GM12878 (cell line): ENCODE measurements at regions not wholly inside any gene's neighbourhood (a gene's known extent, or its start where the extent isn't known, plus 50 kb on each side); places are given as distances from the start of the nearest gene placed in this dataset.

ENCODE experiments used
- ATAC-seq: fragments of 200-7000 bp; cut with Tn5 transposase; 3 replicates; pipeline ENCODE4 v1.9.1; 2020; ENCODE audit warnings: mild to moderate bottlenecking, moderate library complexity
- BruUV-seq: library from RNA; stranded (reverse); fragments of 400-500 nt; replicated peaks from 2 replicates; lab custom pipeline; 2021; lab: Mats Ljungman, UMichigan
- CTCF ChIA-PET: fragments of 300-600 bp; sonication (Branson Sonifier 250); formaldehyde crosslinking; extraction: SDS; loops from one replicate; lab custom pipeline; 2021; ENCODE audit warnings: inconsistent platforms; lab: Yijun Ruan, JAX
- POLR2A ChIA-PET: fragments of 350-600 bp; formaldehyde crosslinking; extraction: SDS; loops from one replicate; lab custom pipeline; 2021; ENCODE audit warnings: inconsistent platforms; lab: Charles Lee
- RAD21 ChIA-PET: fragments of 300-600 bp; sonication (Branson Sonifier 250); formaldehyde crosslinking; loops from one replicate; lab custom pipeline; 2023; ENCODE audit warnings: antibody characterized with exemption; ENCODE audit not compliant: unreplicated experiment; lab: Charles Lee
- SMC1A ChIA-PET: fragments of 300-600 bp; sonication (Branson Sonifier 250); formaldehyde crosslinking; loops from one replicate; lab custom pipeline; 2023; ENCODE audit not compliant: unreplicated experiment, uncharacterized antibody; lab: Charles Lee
- DNase-seq: peaks from one replicate; pipeline ENCODE4 v3.0.0-alpha.2; 2011; ENCODE audit warnings: low read depth, low spot score
- FAIRE-seq: peaks from 3 replicates; lab custom pipeline; 2011; peaks lifted over from hg19 to GRCh38; lab: Jason Lieb, UNC
- H2AFZ ChIP-seq: 2 replicates; pipeline ENCODE4 v1.6.0; 2011; ENCODE audit warnings: low read depth, low read length, control low read depth; ENCODE audit not compliant: control insufficient read depth
- H3K27ac ChIP-seq: 2 replicates; pipeline ENCODE4 v1.5.1; 2011; ENCODE audit warnings: control low read depth; ENCODE audit not compliant: control insufficient read depth, insufficient read depth
- H3K27me3 ChIP-seq, 2 experiments: replicated peaks in 1 of 2; 2 replicates each; pipeline versions ENCODE4 v1.6.0 to v1.6.1; 2011; ENCODE audit warnings: low read length in 1 of 2; ENCODE audit not compliant: control insufficient read depth in 2 of 2, insufficient read depth in 2 of 2
- H3K36me3 ChIP-seq, 2 experiments: 2 replicates each; pipeline ENCODE4 v1.5.1; 2011; ENCODE audit warnings: low read length in 1 of 2; ENCODE audit not compliant: control insufficient read depth in 2 of 2, insufficient read depth in 2 of 2
- H3K4me1 ChIP-seq: 2 replicates; pipeline ENCODE4 v1.6.1; 2011; ENCODE audit warnings: mild to moderate bottlenecking, low read length, moderate library complexity, mixed read lengths; ENCODE audit not compliant: control insufficient read depth, insufficient read depth
- H3K4me2 ChIP-seq: 2 replicates; pipeline ENCODE4 v1.6.0; 2011; ENCODE audit warnings: control low read depth; ENCODE audit not compliant: control insufficient read depth, insufficient read depth
- H3K4me3 ChIP-seq: fragments of 200-600 bp; sonication (generic); 2 replicates; pipeline ENCODE4 v1.5.1; 2016
- H3K79me2 ChIP-seq: 2 replicates; pipeline ENCODE4 v1.6.0; 2011; ENCODE audit warnings: low read length; ENCODE audit not compliant: control insufficient read depth, insufficient read depth
- H3K9ac ChIP-seq: 2 replicates; pipeline ENCODE4 v1.8.0; 2011; ENCODE audit warnings: low read length, control low read depth, mixed read lengths; ENCODE audit not compliant: control insufficient read depth, insufficient read depth
- H3K9me3 ChIP-seq: replicated peaks from 3 replicates; pipeline ENCODE4 v1.5.1; 2011; ENCODE audit warnings: mild to moderate bottlenecking, low read length; ENCODE audit not compliant: control insufficient read depth, insufficient read depth
- H4K20me1 ChIP-seq: 2 replicates; pipeline ENCODE4 v1.6.0; 2011; ENCODE audit not compliant: control insufficient read depth, insufficient read depth
- FOXM1 ChIP-seq: IDR thresholded peaks from 2 replicates; pipeline ENCODE4 v1.6.1; 2012; ENCODE audit warnings: low read depth, mild to moderate bottlenecking, inconsistent platforms, low read length, moderate library complexity
- LARP7 ChIP-seq: fragments of 450-650 bp; IDR thresholded peaks from 2 replicates; pipeline ENCODE4 v1.6.1; 2017; ENCODE audit warnings: mild to moderate bottlenecking
- RCOR1 ChIP-seq: conservative IDR thresholded peaks from 2 replicates; pipeline ENCODE4 v1.6.1; 2012; ENCODE audit warnings: low read depth, low read length, improper control_type of control experiment
- SRF ChIP-seq, 2 experiments: IDR thresholded peaks; 2 replicates each; pipeline ENCODE4 v1.6.1; 2011; ENCODE audit warnings: low read depth in 2 of 2, low read length in 2 of 2, mild to moderate bottlenecking in 1 of 2, moderate library complexity in 1 of 2
- ZNF384 ChIP-seq: IDR thresholded peaks from 2 replicates; pipeline ENCODE4 v1.6.1; 2012; ENCODE audit warnings: low read depth, mild to moderate bottlenecking, low read length, improper control_type of control experiment, borderline replicate concordance
- WGBS: methylation state at CpG from one replicate; pipeline ENCODE4 v1.1.6; 2016; ENCODE audit warnings: low lambda C conversion rate; ENCODE audit not compliant: insufficient replicate concordance, insufficient coverage; ENCODE audit errors: missing lambda C conversion rate; 5-methylcytosine and 5-hydroxymethylcytosine counted together
- in situ Hi-C: fragments of 300-500 bp; cut with MboI; formaldehyde crosslinking; loops from 9 replicates; pipeline ENCODE4 v1.14.3; 2018; ENCODE audit warnings: mixed read lengths
- intact Hi-C: fragments of 100-400 bp; cut with micrococcal nuclease; formaldehyde crosslinking; loops from one replicate; pipeline ENCODE4 v1.14.2; 2022; ENCODE audit not compliant: unreplicated experiment
- TF ChIP-seq, protein P1 (sequence below): fragments of 450-650 bp; IDR thresholded peaks from 2 replicates; pipeline ENCODE4 v1.6.1; 2017; ENCODE audit warnings: mild to moderate bottlenecking, low read depth, inconsistent platforms; ENCODE audit not compliant: poor library complexity, severe bottlenecking
- TF ChIP-seq, protein P2 (sequence below): IDR thresholded peaks from 2 replicates; pipeline ENCODE4 v1.6.1; 2012; ENCODE audit warnings: mild to moderate bottlenecking, low read depth, low read length
- TF ChIP-seq, protein P3 (sequence below): fragments of 150-350 bp; IDR thresholded peaks from 2 replicates; pipeline ENCODE4 v1.6.1; 2016; ENCODE audit warnings: low read depth, low read length
- TF ChIP-seq, protein P4 (sequence below): fragments of 450-650 bp; IDR thresholded peaks from 2 replicates; pipeline ENCODE4 v1.6.1; 2017; ENCODE audit warnings: low read depth, mild to moderate bottlenecking, moderate library complexity
- TF ChIP-seq, protein P5 (sequence below): fragments of 150-350 bp; IDR thresholded peaks from 2 replicates; pipeline ENCODE4 v1.6.1; 2014; ENCODE audit warnings: mild to moderate bottlenecking, low read depth, low read length

DNA sequence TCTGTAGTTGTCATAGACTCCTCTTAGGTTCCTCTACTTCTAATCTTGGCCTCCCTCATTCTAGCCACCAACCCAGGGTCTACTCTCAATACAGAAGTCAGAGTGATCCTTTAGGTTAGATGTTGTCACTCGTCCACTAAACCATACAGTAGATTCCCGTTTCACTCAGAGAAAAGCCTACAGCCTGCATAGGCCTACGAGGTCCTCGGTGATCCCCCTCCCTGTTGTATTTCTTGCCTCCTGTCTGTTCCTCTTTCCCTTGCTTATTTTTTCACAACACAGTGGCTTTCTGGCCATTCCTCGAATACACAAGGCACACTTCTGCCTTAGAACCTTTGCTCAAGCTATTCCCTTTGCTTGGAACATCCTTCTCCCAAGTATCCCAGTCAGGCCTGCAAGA, 183.0 kb upstream of the PRSS1 start:
- H3K9ac ChIP-seq = no peak overlapping the region
- in situ Hi-C loops = no loop called here
- WGBS = 18% methylated on average over 5 of the region's 5 CpGs
- DNase-seq (no peak), FAIRE-seq (no peak), ATAC-seq (no peak)
- ChIA-PET RAD21 (no interaction called here), POLR2A (no interaction called here), SMC1A (no interaction called here), CTCF (interaction anchor here (0.6 to 2.9 kb wide), 4 partner anchors 19 to 42 kb away, joined by 3 to 8 read pairs (median 4); no protein-coding TSS in a partner anchor)
- H2AFZ ChIP-seq = no peak overlapping the region
- TF ChIP-seq, protein P1, sequence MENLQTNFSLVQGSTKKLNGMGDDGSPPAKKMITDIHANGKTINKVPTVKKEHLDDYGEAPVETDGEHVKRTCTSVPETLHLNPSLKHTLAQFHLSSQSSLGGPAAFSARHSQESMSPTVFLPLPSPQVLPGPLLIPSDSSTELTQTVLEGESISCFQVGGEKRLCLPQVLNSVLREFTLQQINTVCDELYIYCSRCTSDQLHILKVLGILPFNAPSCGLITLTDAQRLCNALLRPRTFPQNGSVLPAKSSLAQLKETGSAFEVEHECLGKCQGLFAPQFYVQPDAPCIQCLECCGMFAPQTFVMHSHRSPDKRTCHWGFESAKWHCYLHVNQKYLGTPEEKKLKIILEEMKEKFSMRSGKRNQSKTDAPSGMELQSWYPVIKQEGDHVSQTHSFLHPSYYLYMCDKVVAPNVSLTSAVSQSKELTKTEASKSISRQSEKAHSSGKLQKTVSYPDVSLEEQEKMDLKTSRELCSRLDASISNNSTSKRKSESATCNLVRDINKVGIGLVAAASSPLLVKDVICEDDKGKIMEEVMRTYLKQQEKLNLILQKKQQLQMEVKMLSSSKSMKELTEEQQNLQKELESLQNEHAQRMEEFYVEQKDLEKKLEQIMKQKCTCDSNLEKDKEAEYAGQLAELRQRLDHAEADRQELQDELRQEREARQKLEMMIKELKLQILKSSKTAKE = no peak
- TF ChIP-seq RCOR1 = no peak
- TF ChIP-seq, protein P2, sequence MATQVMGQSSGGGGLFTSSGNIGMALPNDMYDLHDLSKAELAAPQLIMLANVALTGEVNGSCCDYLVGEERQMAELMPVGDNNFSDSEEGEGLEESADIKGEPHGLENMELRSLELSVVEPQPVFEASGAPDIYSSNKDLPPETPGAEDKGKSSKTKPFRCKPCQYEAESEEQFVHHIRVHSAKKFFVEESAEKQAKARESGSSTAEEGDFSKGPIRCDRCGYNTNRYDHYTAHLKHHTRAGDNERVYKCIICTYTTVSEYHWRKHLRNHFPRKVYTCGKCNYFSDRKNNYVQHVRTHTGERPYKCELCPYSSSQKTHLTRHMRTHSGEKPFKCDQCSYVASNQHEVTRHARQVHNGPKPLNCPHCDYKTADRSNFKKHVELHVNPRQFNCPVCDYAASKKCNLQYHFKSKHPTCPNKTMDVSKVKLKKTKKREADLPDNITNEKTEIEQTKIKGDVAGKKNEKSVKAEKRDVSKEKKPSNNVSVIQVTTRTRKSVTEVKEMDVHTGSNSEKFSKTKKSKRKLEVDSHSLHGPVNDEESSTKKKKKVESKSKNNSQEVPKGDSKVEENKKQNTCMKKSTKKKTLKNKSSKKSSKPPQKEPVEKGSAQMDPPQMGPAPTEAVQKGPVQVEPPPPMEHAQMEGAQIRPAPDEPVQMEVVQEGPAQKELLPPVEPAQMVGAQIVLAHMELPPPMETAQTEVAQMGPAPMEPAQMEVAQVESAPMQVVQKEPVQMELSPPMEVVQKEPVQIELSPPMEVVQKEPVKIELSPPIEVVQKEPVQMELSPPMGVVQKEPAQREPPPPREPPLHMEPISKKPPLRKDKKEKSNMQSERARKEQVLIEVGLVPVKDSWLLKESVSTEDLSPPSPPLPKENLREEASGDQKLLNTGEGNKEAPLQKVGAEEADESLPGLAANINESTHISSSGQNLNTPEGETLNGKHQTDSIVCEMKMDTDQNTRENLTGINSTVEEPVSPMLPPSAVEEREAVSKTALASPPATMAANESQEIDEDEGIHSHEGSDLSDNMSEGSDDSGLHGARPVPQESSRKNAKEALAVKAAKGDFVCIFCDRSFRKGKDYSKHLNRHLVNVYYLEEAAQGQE = no peak
- TF ChIP-seq, protein P3, sequence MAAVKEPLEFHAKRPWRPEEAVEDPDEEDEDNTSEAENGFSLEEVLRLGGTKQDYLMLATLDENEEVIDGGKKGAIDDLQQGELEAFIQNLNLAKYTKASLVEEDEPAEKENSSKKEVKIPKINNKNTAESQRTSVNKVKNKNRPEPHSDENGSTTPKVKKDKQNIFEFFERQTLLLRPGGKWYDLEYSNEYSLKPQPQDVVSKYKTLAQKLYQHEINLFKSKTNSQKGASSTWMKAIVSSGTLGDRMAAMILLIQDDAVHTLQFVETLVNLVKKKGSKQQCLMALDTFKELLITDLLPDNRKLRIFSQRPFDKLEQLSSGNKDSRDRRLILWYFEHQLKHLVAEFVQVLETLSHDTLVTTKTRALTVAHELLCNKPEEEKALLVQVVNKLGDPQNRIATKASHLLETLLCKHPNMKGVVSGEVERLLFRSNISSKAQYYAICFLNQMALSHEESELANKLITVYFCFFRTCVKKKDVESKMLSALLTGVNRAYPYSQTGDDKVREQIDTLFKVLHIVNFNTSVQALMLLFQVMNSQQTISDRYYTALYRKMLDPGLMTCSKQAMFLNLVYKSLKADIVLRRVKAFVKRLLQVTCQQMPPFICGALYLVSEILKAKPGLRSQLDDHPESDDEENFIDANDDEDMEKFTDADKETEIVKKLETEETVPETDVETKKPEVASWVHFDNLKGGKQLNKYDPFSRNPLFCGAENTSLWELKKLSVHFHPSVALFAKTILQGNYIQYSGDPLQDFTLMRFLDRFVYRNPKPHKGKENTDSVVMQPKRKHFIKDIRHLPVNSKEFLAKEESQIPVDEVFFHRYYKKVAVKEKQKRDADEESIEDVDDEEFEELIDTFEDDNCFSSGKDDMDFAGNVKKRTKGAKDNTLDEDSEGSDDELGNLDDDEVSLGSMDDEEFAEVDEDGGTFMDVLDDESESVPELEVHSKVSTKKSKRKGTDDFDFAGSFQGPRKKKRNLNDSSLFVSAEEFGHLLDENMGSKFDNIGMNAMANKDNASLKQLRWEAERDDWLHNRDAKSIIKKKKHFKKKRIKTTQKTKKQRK = no peak
- no peak for TF ChIP-seq LARP7
- TF ChIP-seq FOXM1 = no peak
- TF ChIP-seq, protein P4, sequence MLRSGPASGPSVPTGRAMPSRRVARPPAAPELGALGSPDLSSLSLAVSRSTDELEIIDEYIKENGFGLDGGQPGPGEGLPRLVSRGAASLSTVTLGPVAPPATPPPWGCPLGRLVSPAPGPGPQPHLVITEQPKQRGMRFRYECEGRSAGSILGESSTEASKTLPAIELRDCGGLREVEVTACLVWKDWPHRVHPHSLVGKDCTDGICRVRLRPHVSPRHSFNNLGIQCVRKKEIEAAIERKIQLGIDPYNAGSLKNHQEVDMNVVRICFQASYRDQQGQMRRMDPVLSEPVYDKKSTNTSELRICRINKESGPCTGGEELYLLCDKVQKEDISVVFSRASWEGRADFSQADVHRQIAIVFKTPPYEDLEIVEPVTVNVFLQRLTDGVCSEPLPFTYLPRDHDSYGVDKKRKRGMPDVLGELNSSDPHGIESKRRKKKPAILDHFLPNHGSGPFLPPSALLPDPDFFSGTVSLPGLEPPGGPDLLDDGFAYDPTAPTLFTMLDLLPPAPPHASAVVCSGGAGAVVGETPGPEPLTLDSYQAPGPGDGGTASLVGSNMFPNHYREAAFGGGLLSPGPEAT = no peak
- TF ChIP-seq, protein P5, sequence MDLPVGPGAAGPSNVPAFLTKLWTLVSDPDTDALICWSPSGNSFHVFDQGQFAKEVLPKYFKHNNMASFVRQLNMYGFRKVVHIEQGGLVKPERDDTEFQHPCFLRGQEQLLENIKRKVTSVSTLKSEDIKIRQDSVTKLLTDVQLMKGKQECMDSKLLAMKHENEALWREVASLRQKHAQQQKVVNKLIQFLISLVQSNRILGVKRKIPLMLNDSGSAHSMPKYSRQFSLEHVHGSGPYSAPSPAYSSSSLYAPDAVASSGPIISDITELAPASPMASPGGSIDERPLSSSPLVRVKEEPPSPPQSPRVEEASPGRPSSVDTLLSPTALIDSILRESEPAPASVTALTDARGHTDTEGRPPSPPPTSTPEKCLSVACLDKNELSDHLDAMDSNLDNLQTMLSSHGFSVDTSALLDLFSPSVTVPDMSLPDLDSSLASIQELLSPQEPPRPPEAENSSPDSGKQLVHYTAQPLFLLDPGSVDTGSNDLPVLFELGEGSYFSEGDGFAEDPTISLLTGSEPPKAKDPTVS = no peak
- TF ChIP-seq ZNF384 = no peak
- no peak for TF ChIP-seq SRF (IDR thresholded peaks at IDR 0.05; ENCODE audit: low read depth in 2 of 2, low read length in 2 of 2)
- no peak overlapping the region for H3K27ac ChIP-seq
- H3K79me2 ChIP-seq = no peaks in the 10 kb centered on the region
- H3K4me1 ChIP-seq = no peaks in the 10 kb centered on the region
- no peaks in the 10 kb centered on the region; a peak in 2 of 4 replicates for H3K27me3 ChIP-seq
- no peaks in the 10 kb centered on the region for H4K20me1 ChIP-seq
- no TSS peak for BruUV-seq
- no peaks in the 10 kb centered on the region for H3K36me3 ChIP-seq
- no peaks in the 10 kb centered on the region for H3K9me3 ChIP-seq
- H3K4me2 ChIP-seq = no peak overlapping the region
- intact Hi-C loops = no loop called here
- no peak overlapping the region for H3K4me3 ChIP-seq
